Gastrocnemius medialis (tissue), 4 donors: ENCODE measurements at regions not wholly inside any gene's neighbourhood (a gene's known extent, or its start where the extent isn't known, plus 50 kb on each side); places are given as distances from the start of the nearest gene placed in this dataset.

Experiments used
- POLR2A ChIP-seq, 2 donors: fragments of 450-650 bp; IDR thresholded peaks; one replicate each; pipeline ENCODE4 v1.6.1; 2017; ENCODE audit warnings: antibody characterized with exemption in 2 of 2, mild to moderate bottlenecking in 2 of 2, moderate library complexity in 2 of 2
- TF ChIP-seq, protein P1 (sequence below), 5 experiments: fragments of 450-650 bp in 3 of 5; fragments of 200-600 bp in 2 of 5; sonication (generic) in 2 of 5; IDR thresholded peaks in 4 of 5; conservative IDR thresholded peaks in 1 of 5; 1 replicate in 4 of 5; 2 replicates in 1 of 5; pipeline ENCODE4 v1.5.1; 2016 to 2019; ENCODE audit warnings: antibody characterized with exemption in 5 of 5, mild to moderate bottlenecking in 3 of 5, moderate library complexity in 3 of 5

DNA sequence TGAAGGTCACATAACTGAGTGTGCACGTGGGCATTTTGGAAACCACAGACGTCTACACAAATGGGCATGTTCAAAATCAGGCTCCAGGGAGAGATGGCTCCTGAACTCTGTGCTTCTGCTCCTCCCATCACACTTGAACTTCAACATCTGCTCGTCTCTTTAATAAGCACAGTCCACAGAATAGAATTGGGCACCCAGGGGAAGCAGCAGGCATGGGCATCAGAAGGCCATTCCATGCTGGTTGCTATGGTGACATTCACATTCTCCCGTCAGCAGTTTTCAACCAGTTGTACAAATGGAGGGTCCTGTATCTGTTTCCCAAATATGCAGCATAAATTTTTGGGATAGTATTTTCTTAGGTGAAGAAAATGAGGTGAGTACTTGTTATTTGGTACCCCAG lies 183.7 kb upstream of the COPS8 start:
- TF ChIP-seq, protein P1, sequence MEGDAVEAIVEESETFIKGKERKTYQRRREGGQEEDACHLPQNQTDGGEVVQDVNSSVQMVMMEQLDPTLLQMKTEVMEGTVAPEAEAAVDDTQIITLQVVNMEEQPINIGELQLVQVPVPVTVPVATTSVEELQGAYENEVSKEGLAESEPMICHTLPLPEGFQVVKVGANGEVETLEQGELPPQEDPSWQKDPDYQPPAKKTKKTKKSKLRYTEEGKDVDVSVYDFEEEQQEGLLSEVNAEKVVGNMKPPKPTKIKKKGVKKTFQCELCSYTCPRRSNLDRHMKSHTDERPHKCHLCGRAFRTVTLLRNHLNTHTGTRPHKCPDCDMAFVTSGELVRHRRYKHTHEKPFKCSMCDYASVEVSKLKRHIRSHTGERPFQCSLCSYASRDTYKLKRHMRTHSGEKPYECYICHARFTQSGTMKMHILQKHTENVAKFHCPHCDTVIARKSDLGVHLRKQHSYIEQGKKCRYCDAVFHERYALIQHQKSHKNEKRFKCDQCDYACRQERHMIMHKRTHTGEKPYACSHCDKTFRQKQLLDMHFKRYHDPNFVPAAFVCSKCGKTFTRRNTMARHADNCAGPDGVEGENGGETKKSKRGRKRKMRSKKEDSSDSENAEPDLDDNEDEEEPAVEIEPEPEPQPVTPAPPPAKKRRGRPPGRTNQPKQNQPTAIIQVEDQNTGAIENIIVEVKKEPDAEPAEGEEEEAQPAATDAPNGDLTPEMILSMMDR (IDR thresholded peaks at IDR 0.05 in 4 of 5, conservative IDR thresholded peaks at IDR 0.05 in 1 of 5): no peak
- no peak for TF ChIP-seq POLR2A (IDR thresholded peaks at IDR 0.05)
